ENCODE measurements at regions not wholly inside any gene's neighbourhood (a gene's known extent, or its start where the extent isn't known, plus 50 kb on each side); places are given as distances from the start of the nearest gene placed in this dataset.

DNA sequence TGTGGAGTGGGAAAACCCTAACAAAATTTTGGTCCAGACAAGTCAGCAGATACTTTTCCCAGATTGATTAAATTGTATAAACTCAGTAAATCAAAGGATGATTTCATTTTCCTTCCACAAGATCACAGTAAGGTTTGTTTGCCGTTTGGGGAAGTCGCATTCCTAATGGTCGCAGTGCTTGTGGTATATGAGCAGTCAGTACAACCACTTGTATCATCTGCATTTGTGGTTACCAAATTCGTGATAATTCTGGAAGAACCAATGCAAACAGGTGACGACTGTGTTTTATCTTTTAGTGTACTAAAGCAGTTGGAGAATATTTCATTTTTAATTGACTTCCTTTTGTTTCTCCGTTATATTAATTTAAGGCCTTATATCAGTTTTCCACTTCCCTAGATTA lies 100.0 kb upstream of the CNTN6 start:
- Histone ChIP-seq H3K4me2 (ENCODE audit: low read depth, low read length, poor library complexity, severe bottlenecking) (no peak overlapping the region), H3K9me3 (ENCODE audit: insufficient read depth, low read depth, low read length) (peaks cover 6% of the 10 kb centered on the region; the same call in 1 of the 2 replicates), H3K27me3 (ENCODE audit: insufficient read depth, low read length, poor library complexity, severe bottlenecking) (no peaks in the 10 kb centered on the region), H3K36me3 (ENCODE audit: insufficient read depth, low read length) (no peaks in the 10 kb centered on the region), H3K4me3 (ENCODE audit: low read length, poor library complexity, severe bottlenecking) (no peak overlapping the region), H4K20me1 (ENCODE audit: insufficient read depth, low read length, poor library complexity, severe bottlenecking) (no peaks in the 10 kb centered on the region), H3K79me2 (ENCODE audit: insufficient read depth, low read length) (no peaks in the 10 kb centered on the region), H3K9me2 (replicated peaks; ENCODE audit: low read depth, low read length) (no peaks in the 10 kb centered on the region), H3K9ac (ENCODE audit: low read depth, low read length, poor library complexity, severe bottlenecking) (no peak overlapping the region), H3K4me1 (ENCODE audit: insufficient read depth, low read length, poor library complexity, severe bottlenecking) (no peaks in the 10 kb centered on the region), H2AFZ (ENCODE audit: low read length) (no peak overlapping the region), H3F3A (ENCODE audit: low read depth) (no peaks in the 10 kb centered on the region)
- no peak for TF ChIP-seq CTCF (conservative IDR thresholded peaks at IDR 0.05; ENCODE audit: low read length)
- TF ChIP-seq EZH2phosphoT487 (IDR thresholded peaks at IDR 0.05; ENCODE audit: borderline replicate concordance): no peak

- H3K9me3 ChIP-seq (ENCODE audit: insufficient read depth, low read depth, low read length): peaks cover 2% of the 10 kb centered on the region; the same call in 1 of the 2 replicates
- no peaks in the 10 kb centered on the region for H3K36me3 ChIP-seq (ENCODE audit: insufficient read depth, low read length)
- H3F3A ChIP-seq (ENCODE audit: low read depth): no peaks in the 10 kb centered on the region
Observed at GRCh38 chr3:1002010-1002409, 90.8 kb upstream of the CNTN6 start.

GRCh38 chr3:1007866-1008265 lies 85.0 kb upstream of the CNTN6 start:
- Histone ChIP-seq H3K36me3 (ENCODE audit: insufficient read depth, low read length) (no peaks in the 10 kb centered on the region), H3K9ac (ENCODE audit: low read depth, low read length, poor library complexity, severe bottlenecking) (no peak overlapping the region), H2AFZ (ENCODE audit: low read length) (no peak overlapping the region), H3K79me2 (ENCODE audit: insufficient read depth, low read length) (no peaks in the 10 kb centered on the region), H3K4me3 (ENCODE audit: low read length, poor library complexity, severe bottlenecking) (no peak overlapping the region), H3K4me2 (ENCODE audit: low read depth, low read length, poor library complexity, severe bottlenecking) (no peak overlapping the region), H4K20me1 (ENCODE audit: insufficient read depth, low read length, poor library complexity, severe bottlenecking) (no peaks in the 10 kb centered on the region), H3K9me2 (replicated peaks; ENCODE audit: low read depth, low read length) (no peaks in the 10 kb centered on the region), H3K4me1 (ENCODE audit: insufficient read depth, low read length, poor library complexity, severe bottlenecking) (no peaks in the 10 kb centered on the region), H3K9me3 (ENCODE audit: insufficient read depth, low read depth, low read length) (0 out of 2 replicates have a peak, but pooled peaks cover 2% of the 10 kb centered on the region), H3K27me3 (ENCODE audit: insufficient read depth, low read length, poor library complexity, severe bottlenecking) (no peaks in the 10 kb centered on the region), H3F3A (ENCODE audit: low read depth) (no peaks in the 10 kb centered on the region)
- TF ChIP-seq EZH2phosphoT487 (IDR thresholded peaks at IDR 0.05; ENCODE audit: borderline replicate concordance) (no peak), CTCF (conservative IDR thresholded peaks at IDR 0.05; ENCODE audit: low read length) (no peak)

More at GRCh38 chr3:1002010-1002409, 90.8 kb upstream of the CNTN6 start:
- no peaks in the 10 kb centered on the region for H4K20me1 ChIP-seq (ENCODE audit: insufficient read depth, low read length, poor library complexity, severe bottlenecking)
- no peak overlapping the region for H3K4me3 ChIP-seq (ENCODE audit: low read length, poor library complexity, severe bottlenecking)
- no peak for TF ChIP-seq EZH2phosphoT487 (IDR thresholded peaks at IDR 0.05; ENCODE audit: borderline replicate concordance)
- no peak for TF ChIP-seq CTCF (conservative IDR thresholded peaks at IDR 0.05; ENCODE audit: low read length)
- no peak overlapping the region for H2AFZ ChIP-seq (ENCODE audit: low read length)
- no peaks in the 10 kb centered on the region for H3K9me2 ChIP-seq (replicated peaks; ENCODE audit: low read depth, low read length)
- H3K9ac ChIP-seq (ENCODE audit: low read depth, low read length, poor library complexity, severe bottlenecking): no peak overlapping the region
- H3K79me2 ChIP-seq (ENCODE audit: insufficient read depth, low read length): no peaks in the 10 kb centered on the region
- H3K4me1 ChIP-seq (ENCODE audit: insufficient read depth, low read length, poor library complexity, severe bottlenecking): no peaks in the 10 kb centered on the region
- H3K27me3 ChIP-seq (ENCODE audit: insufficient read depth, low read length, poor library complexity, severe bottlenecking): no peaks in the 10 kb centered on the region
- no peak overlapping the region for H3K4me2 ChIP-seq (ENCODE audit: low read depth, low read length, poor library complexity, severe bottlenecking)

Data from Loucy (cell line).